Endothelial cell of umbilical vein (primary cell): ENCODE measurements at regions not wholly inside any gene's neighbourhood (a gene's known extent, or its start where the extent isn't known, plus 50 kb on each side); places are given as distances from the start of the nearest gene placed in this dataset.

Experiments used
- EZH2 ChIP-seq: IDR thresholded peaks from 2 replicates; pipeline ENCODE4 v1.6.1; 2012; ENCODE audit warnings: borderline replicate concordance, low read depth, mild to moderate bottlenecking, moderate library complexity, low read length, inconsistent platforms; ENCODE audit not compliant: severe bottlenecking
- POLR2A ChIP-seq: IDR thresholded peaks from 2 replicates; pipeline ENCODE4 v1.6.1; 2012; ENCODE audit warnings: low read depth, mild to moderate bottlenecking, control low read depth, low read length
- POLR2AphosphoS5 ChIP-seq: IDR thresholded peaks from 2 replicates; pipeline ENCODE4 v1.6.1; 2012; ENCODE audit warnings: low read depth, mild to moderate bottlenecking, control low read depth, low read length, moderate library complexity; ENCODE audit not compliant: insufficient read depth
- TF ChIP-seq, protein P1 (sequence below), 2 donors: IDR thresholded peaks; 1 replicate in 1 of 2; 2 replicates in 1 of 2; pipeline ENCODE4 v1.5.1; 2011; ENCODE audit warnings: low read length in 2 of 2, mild to moderate bottlenecking in 2 of 2, moderate library complexity in 2 of 2, control low read depth in 1 of 2, inconsistent platforms in 1 of 2, low read depth in 1 of 2; ENCODE audit not compliant: insufficient read depth in 1 of 2; ENCODE audit errors: extremely low read depth in 1 of 2
- TF ChIP-seq, protein P2 (sequence below): IDR thresholded peaks from 2 replicates; pipeline ENCODE4 v1.6.1; 2011; ENCODE audit not compliant: insufficient read depth, insufficient read length

DNA sequence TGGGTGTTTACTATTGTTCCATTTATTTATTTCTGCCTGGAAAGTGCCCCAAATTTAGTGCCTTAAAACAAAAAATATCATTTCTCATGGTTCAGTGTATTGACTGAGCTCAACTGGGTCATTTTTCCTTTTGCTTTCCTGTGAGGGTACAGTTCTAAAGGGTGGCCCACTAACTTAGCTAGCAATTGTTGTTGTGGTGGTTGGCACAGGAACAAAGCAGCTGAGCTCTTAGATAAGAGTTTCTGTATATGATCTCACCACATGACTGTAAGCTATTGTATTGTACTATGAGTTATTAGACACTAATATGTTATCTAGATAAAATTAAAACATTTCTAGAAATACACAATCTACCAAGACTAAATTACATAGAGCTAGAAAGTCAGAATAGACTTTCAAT is 1283.7 kb downstream of the OTOL1 start:
- TF ChIP-seq, protein P1, sequence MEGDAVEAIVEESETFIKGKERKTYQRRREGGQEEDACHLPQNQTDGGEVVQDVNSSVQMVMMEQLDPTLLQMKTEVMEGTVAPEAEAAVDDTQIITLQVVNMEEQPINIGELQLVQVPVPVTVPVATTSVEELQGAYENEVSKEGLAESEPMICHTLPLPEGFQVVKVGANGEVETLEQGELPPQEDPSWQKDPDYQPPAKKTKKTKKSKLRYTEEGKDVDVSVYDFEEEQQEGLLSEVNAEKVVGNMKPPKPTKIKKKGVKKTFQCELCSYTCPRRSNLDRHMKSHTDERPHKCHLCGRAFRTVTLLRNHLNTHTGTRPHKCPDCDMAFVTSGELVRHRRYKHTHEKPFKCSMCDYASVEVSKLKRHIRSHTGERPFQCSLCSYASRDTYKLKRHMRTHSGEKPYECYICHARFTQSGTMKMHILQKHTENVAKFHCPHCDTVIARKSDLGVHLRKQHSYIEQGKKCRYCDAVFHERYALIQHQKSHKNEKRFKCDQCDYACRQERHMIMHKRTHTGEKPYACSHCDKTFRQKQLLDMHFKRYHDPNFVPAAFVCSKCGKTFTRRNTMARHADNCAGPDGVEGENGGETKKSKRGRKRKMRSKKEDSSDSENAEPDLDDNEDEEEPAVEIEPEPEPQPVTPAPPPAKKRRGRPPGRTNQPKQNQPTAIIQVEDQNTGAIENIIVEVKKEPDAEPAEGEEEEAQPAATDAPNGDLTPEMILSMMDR (IDR thresholded peaks at IDR 0.05; ENCODE audit: extremely low read depth in 1 of 2, insufficient read depth in 1 of 2, low read depth in 1 of 2, low read length in 2 of 2) = no peak
- TF ChIP-seq, protein P2, sequence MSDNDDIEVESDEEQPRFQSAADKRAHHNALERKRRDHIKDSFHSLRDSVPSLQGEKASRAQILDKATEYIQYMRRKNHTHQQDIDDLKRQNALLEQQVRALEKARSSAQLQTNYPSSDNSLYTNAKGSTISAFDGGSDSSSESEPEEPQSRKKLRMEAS = no peak
- no peak for TF ChIP-seq POLR2AphosphoS5
- no peak for TF ChIP-seq EZH2
- no peak for TF ChIP-seq POLR2A
